ENCODE measurements at regions not wholly inside any gene's neighbourhood (a gene's known extent, or its start where the extent isn't known, plus 50 kb on each side); places are given as distances from the start of the nearest gene placed in this dataset.
"Not testable (repeated sequence)": the region's sequence is repeated elsewhere in the genome, so short reads cannot be mapped to it uniquely, and the experiment has no call there.

GRCh38 chr3:126292318-126293070 lies 64.7 kb downstream of the KLF15 start:
- DNase-seq (ENCODE audit: extremely low read depth, low read depth), result no peak

- no peak for DNase-seq (ENCODE audit: extremely low read depth, low read depth)
Measured at GRCh38 chr3:126291537-126291936, 65.7 kb downstream of the KLF15 start.

GRCh38 chr3:126291061-126291460 lies 66.1 kb downstream of the KLF15 start:
- no peak for DNase-seq (ENCODE audit: extremely low read depth, low read depth)

GRCh38 chr3:126290325-126290724 lies 66.9 kb downstream of the KLF15 start:
- no peak for DNase-seq (ENCODE audit: extremely low read depth, low read depth)

GRCh38 chr3:126289096-126289495 lies 68.1 kb downstream of the KLF15 start:
- no peak for DNase-seq (ENCODE audit: extremely low read depth, low read depth)

GRCh38 chr3:126288314-126288713 lies 68.9 kb downstream of the KLF15 start:
- no peak for DNase-seq (ENCODE audit: extremely low read depth, low read depth)

- no peak for DNase-seq (ENCODE audit: extremely low read depth, low read depth)
Measured at GRCh38 chr3:126287536-126288241, 69.5 kb downstream of the KLF15 start.

- no peak for DNase-seq (ENCODE audit: extremely low read depth, low read depth)
Measured at GRCh38 chr3:126287171-126287535, 70.1 kb downstream of the KLF15 start.

GRCh38 chr3:126285369-126285768 lies 71.8 kb downstream of the KLF15 start:
- DNase-seq (ENCODE audit: extremely low read depth, low read depth), result no peak

GRCh38 chr3:126284258-126284904 lies 72.8 kb downstream of the KLF15 start:
- DNase-seq (ENCODE audit: extremely low read depth, low read depth), result peak; percentile 55

- DNase-seq (ENCODE audit: extremely low read depth, low read depth), result not testable (repeated sequence)
Measured at GRCh38 chr3:126283651-126284050, 73.6 kb downstream of the KLF15 start.

- no peak for DNase-seq (ENCODE audit: extremely low read depth, low read depth)
Measured at GRCh38 chr3:126279853-126280252, 77.4 kb downstream of the KLF15 start.

- no peak for DNase-seq (ENCODE audit: extremely low read depth, low read depth)
Measured at GRCh38 chr3:126277629-126278378, 79.4 kb downstream of the KLF15 start.

GRCh38 chr3:126275620-126275904 lies 81.6 kb downstream of the KLF15 start:
- DNase-seq (ENCODE audit: extremely low read depth, low read depth), result no peak

GRCh38 chr3:126274735-126275619 lies 82.2 kb downstream of the KLF15 start:
- no peak for DNase-seq (ENCODE audit: extremely low read depth, low read depth)

GRCh38 chr3:126270145-126270811 lies 86.9 kb downstream of the KLF15 start:
- no peak for DNase-seq (ENCODE audit: extremely low read depth, low read depth)

- no peak for DNase-seq (ENCODE audit: extremely low read depth, low read depth)
Measured at GRCh38 chr3:126269354-126269753, 87.9 kb downstream of the KLF15 start.

- no peak for DNase-seq (ENCODE audit: extremely low read depth, low read depth)
Measured at GRCh38 chr3:126268866-126269265, 88.3 kb downstream of the KLF15 start.

- no peak for DNase-seq (ENCODE audit: extremely low read depth, low read depth)
Measured at GRCh38 chr3:126267976-126268615, 87.7 kb upstream of the ALDH1L1 start.

All from NCI-H460 (cell line).